PC-3 (cell line): ENCODE measurements at regions not wholly inside any gene's neighbourhood (a gene's known extent, or its start where the extent isn't known, plus 50 kb on each side); places are given as distances from the start of the nearest gene placed in this dataset.

Source experiments
- EZH2 ChIP-seq: fragments of 300-600 bp; sonication (generic); IDR thresholded peaks from one replicate; pipeline ENCODE4 v1.6.1; 2017; ENCODE audit warnings: antibody characterized with exemption, mild to moderate bottlenecking, low read length; ENCODE audit not compliant: unreplicated experiment
- TF ChIP-seq, protein P1 (sequence below): fragments of 300-600 bp; sonication (generic); conservative IDR thresholded peaks from 2 replicates; pipeline ENCODE4 v1.5.1; 2017; ENCODE audit warnings: antibody characterized with exemption, low read depth, mild to moderate bottlenecking, low read length

DNA sequence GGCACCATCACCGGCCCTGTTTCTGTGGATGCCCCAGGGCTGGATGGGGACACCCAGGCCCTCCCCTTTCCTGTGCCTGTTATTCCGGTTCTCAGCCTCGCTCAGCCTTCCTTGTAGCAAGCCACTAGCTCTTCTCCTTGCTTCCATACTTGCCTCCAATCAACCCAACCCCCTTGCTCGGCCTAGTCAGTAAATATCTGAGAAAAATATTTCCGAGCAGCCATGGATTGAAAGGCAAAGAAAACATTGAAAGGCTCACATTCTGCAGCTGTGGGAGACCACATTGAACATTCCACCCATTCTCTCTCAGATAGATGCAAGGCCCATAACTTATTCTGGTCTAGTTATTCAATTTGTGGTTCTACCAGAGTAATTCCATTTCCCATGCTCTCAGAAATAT is 114.9 kb downstream of the SPP2 start:
- TF ChIP-seq EZH2: no peak
- TF ChIP-seq, protein P1, sequence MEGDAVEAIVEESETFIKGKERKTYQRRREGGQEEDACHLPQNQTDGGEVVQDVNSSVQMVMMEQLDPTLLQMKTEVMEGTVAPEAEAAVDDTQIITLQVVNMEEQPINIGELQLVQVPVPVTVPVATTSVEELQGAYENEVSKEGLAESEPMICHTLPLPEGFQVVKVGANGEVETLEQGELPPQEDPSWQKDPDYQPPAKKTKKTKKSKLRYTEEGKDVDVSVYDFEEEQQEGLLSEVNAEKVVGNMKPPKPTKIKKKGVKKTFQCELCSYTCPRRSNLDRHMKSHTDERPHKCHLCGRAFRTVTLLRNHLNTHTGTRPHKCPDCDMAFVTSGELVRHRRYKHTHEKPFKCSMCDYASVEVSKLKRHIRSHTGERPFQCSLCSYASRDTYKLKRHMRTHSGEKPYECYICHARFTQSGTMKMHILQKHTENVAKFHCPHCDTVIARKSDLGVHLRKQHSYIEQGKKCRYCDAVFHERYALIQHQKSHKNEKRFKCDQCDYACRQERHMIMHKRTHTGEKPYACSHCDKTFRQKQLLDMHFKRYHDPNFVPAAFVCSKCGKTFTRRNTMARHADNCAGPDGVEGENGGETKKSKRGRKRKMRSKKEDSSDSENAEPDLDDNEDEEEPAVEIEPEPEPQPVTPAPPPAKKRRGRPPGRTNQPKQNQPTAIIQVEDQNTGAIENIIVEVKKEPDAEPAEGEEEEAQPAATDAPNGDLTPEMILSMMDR: no peak
